H1 (cell line): ENCODE measurements at regions not wholly inside any gene's neighbourhood (a gene's known extent, or its start where the extent isn't known, plus 50 kb on each side); places are given as distances from the start of the nearest gene placed in this dataset.

Experiments used
- CTCF ChIA-PET: fragments of 300-600 bp; sonication (Branson Sonifier 250); formaldehyde crosslinking; loops from one replicate; lab custom pipeline; 2021; ENCODE audit not compliant: partially characterized antibody; lab: Charles Lee
- POLR2A ChIA-PET: fragments of 300-600 bp; sonication (Branson Sonifier 250); formaldehyde crosslinking; loops from one replicate; lab custom pipeline; 2021; ENCODE audit warnings: inconsistent platforms; ENCODE audit not compliant: partially characterized antibody; lab: Charles Lee
- DNase-seq, 2 experiments: peaks; one replicate each; pipeline versions ENCODE4 v3.0.0 to v3.0.0-alpha.2; 2010 to 2022; ENCODE audit warnings: low spot score in 2 of 2, low read depth in 1 of 2, mixed read lengths in 1 of 2
- FAIRE-seq: peaks from 2 replicates; lab custom pipeline; 2011; peaks lifted over from hg19 to GRCh38; lab: Jason Lieb, UNC
- H2AFZ ChIP-seq: 2 replicates; pipeline ENCODE4 v1.8.1; 2012; ENCODE audit warnings: low read length, inconsistent platforms
- H2AK5ac ChIP-seq: 2 replicates; pipeline ENCODE4 v1.6.1; 2013; ENCODE audit warnings: low read depth, low read length
- H2BK120ac ChIP-seq: replicated peaks from 2 replicates; pipeline ENCODE3; 2013; ENCODE audit warnings: low read depth, low read length, inconsistent platforms
- H2BK12ac ChIP-seq: 2 replicates; pipeline ENCODE4 v1.6.1; 2013; ENCODE audit warnings: low read depth, low read length
- H2BK15ac ChIP-seq: 2 replicates; pipeline ENCODE4 v1.6.1; 2013; ENCODE audit warnings: low read length
- H2BK20ac ChIP-seq: 2 replicates; pipeline ENCODE4 v1.6.1; 2013; ENCODE audit warnings: low read length
- H2BK5ac ChIP-seq: 2 replicates; pipeline ENCODE4 v1.6.1; 2013; ENCODE audit warnings: low read depth, low read length
- H3K14ac ChIP-seq: 2 replicates; pipeline ENCODE4 v1.6.1; 2013; ENCODE audit warnings: inconsistent platforms; ENCODE audit not compliant: insufficient read length
- H3K18ac ChIP-seq: 2 replicates; pipeline ENCODE4 v1.6.1; 2013; ENCODE audit warnings: low read length; ENCODE audit errors: extremely low read depth
- H3K23ac ChIP-seq: 2 replicates; pipeline ENCODE4 v1.6.1; 2013; ENCODE audit warnings: inconsistent platforms; ENCODE audit not compliant: insufficient read length
- H3K23me2 ChIP-seq: 2 replicates; pipeline ENCODE4 v1.6.1; 2013; ENCODE audit warnings: low read depth, low read length
- H3K27ac ChIP-seq: 2 replicates; pipeline ENCODE4 v1.6.1; 2011; ENCODE audit warnings: low read depth, low read length, inconsistent platforms
- H3K27me3 ChIP-seq, 4 experiments: replicated peaks in 1 of 4; 1 replicate in 1 of 4; 2 replicates in 3 of 4; pipeline versions ENCODE4 v1.6.1 to v1.8.1; 2011 to 2013; ENCODE audit warnings: low read length in 3 of 4, mild to moderate bottlenecking in 3 of 4, inconsistent platforms in 2 of 4, mixed read lengths in 2 of 4, moderate library complexity in 1 of 4; ENCODE audit not compliant: control insufficient read depth in 3 of 4, insufficient read depth in 3 of 4; ENCODE audit errors: extremely low read depth in 1 of 4
- H3K36me3 ChIP-seq, 4 experiments: 2 replicates each; pipeline versions ENCODE4 v1.6.1 to v1.8.1; 2011 to 2013; ENCODE audit warnings: mild to moderate bottlenecking in 4 of 4, low read length in 3 of 4, moderate library complexity in 2 of 4, control low read depth in 1 of 4, inconsistent platforms in 1 of 4; ENCODE audit not compliant: insufficient read depth in 4 of 4, control insufficient read depth in 2 of 4
- H3K4ac ChIP-seq: replicated peaks from 2 replicates; pipeline ENCODE3; 2013; ENCODE audit warnings: low read length, low read depth, mixed read lengths, inconsistent platforms; ENCODE audit not compliant: insufficient read length
- H3K4me1 ChIP-seq, 4 experiments: replicated peaks in 1 of 4; 1 replicate in 1 of 4; 2 replicates in 3 of 4; pipeline versions ENCODE4 v1.6.1 to v1.8.1; 2011 to 2013; ENCODE audit warnings: low read length in 3 of 4, inconsistent platforms in 2 of 4, mixed read lengths in 1 of 4; ENCODE audit not compliant: insufficient read depth in 4 of 4, control insufficient read depth in 3 of 4
- H3K4me2 ChIP-seq, 2 experiments: 2 replicates each; pipeline versions ENCODE4 v1.6.1 to v1.8.1; 2011 to 2013; ENCODE audit warnings: low read depth in 2 of 2, low read length in 2 of 2, control low read depth in 1 of 2, inconsistent platforms in 1 of 2, mild to moderate bottlenecking in 1 of 2; ENCODE audit not compliant: insufficient read depth in 1 of 2
- H3K4me3 ChIP-seq, 4 experiments: fragments of 200-600, 300-600 bp in 1 of 4; sonication (generic), shearing (Covaris generic), sonication (Bioruptor Twin) in 1 of 4; 2 replicates each; pipeline versions ENCODE4 v1.5.1 to v1.8.1; 2011 to 2016; ENCODE audit warnings: low read length in 4 of 4, low read depth in 3 of 4, control low read depth in 2 of 4, inconsistent platforms in 2 of 4, mild to moderate bottlenecking in 2 of 4, mixed read lengths in 1 of 4, moderate library complexity in 1 of 4; ENCODE audit not compliant: insufficient read depth in 2 of 4; ENCODE audit errors: extremely low read depth in 1 of 4
- H3K56ac ChIP-seq: replicated peaks from 2 replicates; pipeline ENCODE3; 2013; ENCODE audit warnings: low read depth, mild to moderate bottlenecking, mixed read lengths, low read length, inconsistent platforms; ENCODE audit not compliant: insufficient read length
- H3K79me1 ChIP-seq: 2 replicates; pipeline ENCODE4 v1.6.1; 2013; ENCODE audit warnings: low read depth, low read length, control low read depth
- H3K79me2 ChIP-seq, 2 experiments: 2 replicates each; pipeline versions ENCODE4 v1.6.1 to v1.8.1; 2012 to 2013; ENCODE audit warnings: low read length in 2 of 2, mild to moderate bottlenecking in 2 of 2, inconsistent platforms in 1 of 2; ENCODE audit not compliant: insufficient read depth in 2 of 2, control insufficient read depth in 1 of 2
- H3K9ac ChIP-seq, 4 experiments: replicated peaks in 1 of 4; 1 replicate in 1 of 4; 2 replicates in 3 of 4; pipeline versions ENCODE4 v1.6.1 to v1.8.1; 2011 to 2013; ENCODE audit warnings: low read depth in 3 of 4, low read length in 3 of 4, control low read depth in 2 of 4, mild to moderate bottlenecking in 2 of 4, moderate library complexity in 2 of 4, inconsistent platforms in 1 of 4; ENCODE audit errors: extremely low read depth in 1 of 4
- H3K9me3 ChIP-seq, 2 experiments: 2 replicates each; pipeline versions ENCODE4 v1.6.1 to v1.8.1; 2012 to 2013; ENCODE audit warnings: mild to moderate bottlenecking in 2 of 2, moderate library complexity in 2 of 2, control low read depth in 1 of 2, inconsistent platforms in 1 of 2, low read depth in 1 of 2, low read length in 1 of 2, mixed read lengths in 1 of 2; ENCODE audit not compliant: insufficient read depth in 2 of 2
- H4K20me1 ChIP-seq, 2 experiments: replicated peaks in 1 of 2; 2 replicates each; pipeline versions ENCODE3 to v1.8.1; 2011 to 2013; ENCODE audit warnings: inconsistent platforms in 2 of 2, low read length in 2 of 2, mild to moderate bottlenecking in 1 of 2; ENCODE audit not compliant: insufficient read depth in 2 of 2, control insufficient read depth in 1 of 2
- H4K5ac ChIP-seq: 2 replicates; pipeline ENCODE4 v1.6.1; 2013; ENCODE audit warnings: low read length, low read depth, mixed read lengths, inconsistent platforms; ENCODE audit not compliant: insufficient read length
- H4K8ac ChIP-seq: 2 replicates; pipeline ENCODE4 v1.8.0; 2013; ENCODE audit warnings: mild to moderate bottlenecking, moderate library complexity, low read length, inconsistent platforms; ENCODE audit not compliant: insufficient read depth; ENCODE audit errors: extremely low read depth
- H4K91ac ChIP-seq: replicated peaks from 2 replicates; pipeline ENCODE3; 2013; ENCODE audit warnings: low read length, mixed read lengths, inconsistent platforms; ENCODE audit not compliant: insufficient read length
- BRCA1 ChIP-seq: IDR thresholded peaks from 2 replicates; pipeline ENCODE4 v1.6.1; 2012; ENCODE audit warnings: low read depth, low read length, improper control_type of control experiment
- FOSL1 ChIP-seq: IDR thresholded peaks from 2 replicates; pipeline ENCODE4 v1.6.1; 2011; ENCODE audit warnings: mild to moderate bottlenecking, low read depth, low read length, moderate library complexity; ENCODE audit not compliant: insufficient read depth
- JUND ChIP-seq: IDR thresholded peaks from 2 replicates; pipeline ENCODE4 v1.6.1; 2011; ENCODE audit warnings: mild to moderate bottlenecking, improper control_type of control experiment, low read length
- KDM5A ChIP-seq: fragments of 200-600 bp; IDR thresholded peaks from 2 replicates; pipeline ENCODE4 v1.7.1; 2012; ENCODE audit warnings: mild to moderate bottlenecking, low read length, inconsistent platforms, mixed read lengths
- NRF1 ChIP-seq: IDR thresholded peaks from 2 replicates; pipeline ENCODE4 v1.6.1; 2011; ENCODE audit warnings: mild to moderate bottlenecking, low read depth, low read length, improper control_type of control experiment
- POLR2AphosphoS5 ChIP-seq: IDR thresholded peaks from 2 replicates; pipeline ENCODE4 v1.6.1; 2011; ENCODE audit warnings: low read depth, low read length
- RXRA ChIP-seq: IDR thresholded peaks from 2 replicates; pipeline ENCODE4 v1.6.1; 2011; ENCODE audit warnings: low read depth, mild to moderate bottlenecking, low read length, moderate library complexity; ENCODE audit not compliant: insufficient read depth
- SAP30 ChIP-seq: fragments of 300-600 bp; sonication (generic); IDR thresholded peaks from 2 replicates; pipeline ENCODE4 v1.7.1; 2012; ENCODE audit warnings: low read length, moderate library complexity, mild to moderate bottlenecking, inconsistent platforms; ENCODE audit not compliant: insufficient read depth, insufficient replicate concordance
- SP4 ChIP-seq: IDR thresholded peaks from 2 replicates; pipeline ENCODE4 v1.6.1; 2012; ENCODE audit warnings: low read length, inconsistent platforms
- SUZ12 ChIP-seq: fragments of 200-600 bp; sonication (generic); IDR thresholded peaks from 2 replicates; pipeline ENCODE4 v1.6.1; 2012; ENCODE audit warnings: mild to moderate bottlenecking, inconsistent platforms, low read length, moderate library complexity, mixed read lengths
- TBP ChIP-seq: IDR thresholded peaks from 2 replicates; pipeline ENCODE4 v1.6.1; 2011; ENCODE audit warnings: low read depth, low read length, improper control_type of control experiment
- YY1 ChIP-seq: IDR thresholded peaks from 2 replicates; pipeline ENCODE4 v1.6.1; 2011; ENCODE audit warnings: low read depth, mild to moderate bottlenecking, low read length
- ZNF274 ChIP-seq: IDR thresholded peaks from 2 replicates; pipeline ENCODE4 v1.7.0; 2012; ENCODE audit warnings: low read length, borderline replicate concordance; ENCODE audit errors: extremely low read depth
- WGBS, 2 experiments: shearing (Covaris generic) in 1 of 2; methylation state at CpG; one replicate each; pipeline versions ENCODE4 v1.1.6 to v1.1.7; 2013 to 2015; ENCODE audit warnings: low lambda C conversion rate in 2 of 2, mixed read lengths in 2 of 2, inconsistent platforms in 1 of 2, low coverage in 1 of 2, missing lambda C conversion rate in 1 of 2; ENCODE audit not compliant: insufficient replicate concordance in 2 of 2, insufficient coverage in 1 of 2, insufficient read length in 1 of 2; ENCODE audit errors: extremely low coverage in 1 of 2, missing lambda C conversion rate in 1 of 2; 5-methylcytosine and 5-hydroxymethylcytosine counted together

GRCh38 chr1:244349103-244349531 lies 102.6 kb downstream of the ADSS2 start:
- no peak overlapping the region for H3K4me2 ChIP-seq
- H4K8ac ChIP-seq, result no peak overlapping the region
- no peak overlapping the region for H2BK120ac ChIP-seq
- H2BK5ac ChIP-seq, result no peak overlapping the region
- no peaks in the 10 kb centered on the region for H3K79me2 ChIP-seq
- H2BK20ac ChIP-seq, result peak overlapping the region; percentile 51; the same call in 1 of the 2 replicates
- peak overlapping the region; percentile 49; the same call in 1 of the 2 replicates for H3K18ac ChIP-seq
- no peaks in the 10 kb centered on the region for H3K27me3 ChIP-seq
- DNase-seq (no peak), FAIRE-seq (no peak)
- no peak overlapping the region for H3K4ac ChIP-seq
- WGBS, 2 experiments, result 95% methylated on average over 8 of the region's 8 CpGs; no CpG with 5 or more reads in 1 of the 2 experiments
- H2AFZ ChIP-seq, result no peak overlapping the region
- H2AK5ac ChIP-seq, result peak overlapping the region; percentile 54; the same call in 1 of the 2 replicates
- no peak overlapping the region for H3K14ac ChIP-seq
- H4K5ac ChIP-seq, result no peak overlapping the region
- no peaks in the 10 kb centered on the region for H3K79me1 ChIP-seq
- H3K56ac ChIP-seq, result no peak overlapping the region
- peak overlapping the region; percentile 41; the same call in 1 of the 2 replicates for H2BK12ac ChIP-seq
- no peaks in the 10 kb centered on the region for H4K20me1 ChIP-seq
- H3K4me1 ChIP-seq, result peaks cover 0 to 14% (median 13%) of the 10 kb centered on the region in 4 experiments; a peak in 6 of 7 replicates
- H3K36me3 ChIP-seq, result no peaks in the 10 kb centered on the region
- no peak overlapping the region for H3K4me3 ChIP-seq
- H3K23ac ChIP-seq, result no peak overlapping the region
- no peaks in the 10 kb centered on the region for H3K9me3 ChIP-seq
- H2BK15ac ChIP-seq, result 0 out of 2 replicates have a peak overlapping the region, but pooled peaks have one; percentile 5
- ChIA-PET CTCF (no interaction called here), POLR2A (interaction anchor here (1.4 kb wide), 1 partner anchor 13 kb away, joined by 3 read pairs; no protein-coding TSS in a partner anchor)
- no peak overlapping the region for H3K27ac ChIP-seq
- peak overlapping the region; percentile 1 for H4K91ac ChIP-seq
- H3K9ac ChIP-seq, result no peak overlapping the region
- H3K23me2 ChIP-seq, result no peaks in the 10 kb centered on the region
- TF ChIP-seq SUZ12, result no peak
- TF ChIP-seq RXRA, result no peak
- no peak for TF ChIP-seq SP4
- TF ChIP-seq JUND, result no peak
- TF ChIP-seq ZNF274, result no peak
- no peak for TF ChIP-seq BRCA1
- no peak for TF ChIP-seq FOSL1
- no peak for TF ChIP-seq TBP
- TF ChIP-seq NRF1, result no peak
- TF ChIP-seq SAP30, result no peak
- no peak for TF ChIP-seq KDM5A
- no peak for TF ChIP-seq YY1
- TF ChIP-seq POLR2AphosphoS5, result no peak
